Astrocyte (in vitro differentiated cells and primary cell): ENCODE measurements at regions not wholly inside any gene's neighbourhood (a gene's known extent, or its start where the extent isn't known, plus 50 kb on each side); places are given as distances from the start of the nearest gene placed in this dataset.

Experiments
- DNase-seq: peaks from one replicate; pipeline ENCODE4 v3.0.0-alpha.2; 2010; ENCODE audit warnings: low read depth
- FAIRE-seq: peaks from 2 replicates; lab custom pipeline; 2011; peaks lifted over from hg19 to GRCh38; lab: Jason Lieb, UNC
- H2AFZ ChIP-seq: 2 replicates; pipeline ENCODE4 v1.6.0; 2012; ENCODE audit warnings: low read depth, low read length, inconsistent platforms
- H3K27ac ChIP-seq: 2 replicates; pipeline ENCODE4 v1.5.1; 2011; ENCODE audit warnings: low read depth, low read length, inconsistent platforms
- H3K27me3 ChIP-seq: 2 replicates; pipeline ENCODE4 v1.6.0; 2011; ENCODE audit warnings: low read length, inconsistent platforms; ENCODE audit not compliant: insufficient read depth
- H3K36me3 ChIP-seq: 2 replicates; pipeline ENCODE4 v1.5.1; 2011; ENCODE audit warnings: low read length, inconsistent platforms; ENCODE audit not compliant: insufficient read depth
- H3K4me1 ChIP-seq: 2 replicates; pipeline ENCODE4 v1.5.1; 2011; ENCODE audit warnings: low read length, inconsistent platforms; ENCODE audit not compliant: insufficient read depth
- H3K4me2 ChIP-seq: 2 replicates; pipeline ENCODE4 v1.6.0; 2012; ENCODE audit warnings: low read length, inconsistent platforms
- H3K4me3 ChIP-seq: 2 replicates; pipeline ENCODE4 v1.5.1; 2011; ENCODE audit warnings: low read depth, mild to moderate bottlenecking, low read length, inconsistent platforms; ENCODE audit not compliant: insufficient read depth
- H3K79me2 ChIP-seq: 2 replicates; pipeline ENCODE4 v1.6.0; 2012; ENCODE audit warnings: mild to moderate bottlenecking, low read length, inconsistent platforms; ENCODE audit not compliant: insufficient read depth
- H3K9ac ChIP-seq: 2 replicates; pipeline ENCODE4 v1.6.0; 2012; ENCODE audit warnings: mild to moderate bottlenecking, low read length, inconsistent platforms
- H3K9me3 ChIP-seq: 2 replicates; pipeline ENCODE4 v1.5.1; 2012; ENCODE audit warnings: low read depth, mild to moderate bottlenecking, low read length, inconsistent platforms; ENCODE audit not compliant: insufficient read depth
- H4K20me1 ChIP-seq: 2 replicates; pipeline ENCODE4 v1.6.0; 2012; ENCODE audit warnings: low read length, inconsistent platforms; ENCODE audit not compliant: insufficient read depth
- H3K27ac Mint-ChIP-seq: one replicate; pipeline ENCODE4 v1.8.0; 2021; ENCODE audit warnings: mild to moderate bottlenecking, mixed read lengths; ENCODE audit not compliant: unreplicated experiment
- H3K27me3 Mint-ChIP-seq: one replicate; pipeline ENCODE4 v1.8.0; 2021; ENCODE audit warnings: low read depth, mixed read lengths; ENCODE audit not compliant: unreplicated experiment
- H3K36me3 Mint-ChIP-seq: one replicate; pipeline ENCODE4 v1.8.0; 2021; ENCODE audit warnings: low read depth, mixed read lengths; ENCODE audit not compliant: unreplicated experiment
- H3K4me1 Mint-ChIP-seq: one replicate; pipeline ENCODE4 v1.8.0; 2021; ENCODE audit warnings: low read depth, mixed read lengths; ENCODE audit not compliant: unreplicated experiment
- H3K4me3 Mint-ChIP-seq: one replicate; pipeline ENCODE4 v1.8.0; 2021; ENCODE audit warnings: mild to moderate bottlenecking, moderate library complexity, mixed read lengths; ENCODE audit not compliant: unreplicated experiment
- H3K9me3 Mint-ChIP-seq: one replicate; pipeline ENCODE4 v1.8.0; 2021; ENCODE audit warnings: mild to moderate bottlenecking, mixed read lengths; ENCODE audit not compliant: unreplicated experiment
- CTCF ChIP-seq: IDR thresholded peaks from 2 replicates; pipeline ENCODE4 v1.5.1; 2011; ENCODE audit warnings: low read depth, mild to moderate bottlenecking, inconsistent platforms, low read length, moderate library complexity; ENCODE audit not compliant: insufficient read depth
- EZH2 ChIP-seq: IDR thresholded peaks from 2 replicates; pipeline ENCODE4 v1.6.1; 2012; ENCODE audit warnings: mild to moderate bottlenecking, low read length, inconsistent platforms; ENCODE audit not compliant: insufficient read depth

DNA sequence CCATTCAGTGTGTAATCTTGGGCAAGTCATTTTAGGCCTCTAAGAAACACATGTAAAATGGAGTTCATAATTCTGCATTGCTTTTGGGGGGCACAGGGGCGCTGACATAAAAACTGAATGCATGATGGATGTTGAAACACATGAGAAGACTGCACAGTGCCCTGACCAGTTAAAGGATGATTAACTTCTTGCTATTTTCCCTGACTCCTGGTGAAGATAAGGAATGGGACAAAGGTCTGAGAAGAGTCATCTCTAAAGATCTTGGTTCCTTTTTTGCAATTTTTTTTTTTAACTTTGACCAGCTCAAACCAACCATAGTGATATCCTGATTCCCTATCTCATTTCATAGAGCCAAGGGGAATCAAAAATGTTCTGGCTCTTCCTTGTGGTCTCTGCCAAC lies 134.9 kb upstream of the TENM4 start:
- Mint-ChIP-seq H3K9me3 (peaks cover 3% of the 10 kb centered on the region), H3K27ac (no peak overlapping the region), H3K36me3 (peaks cover 3% of the 10 kb centered on the region), H3K4me3 (no peak overlapping the region), H3K27me3 (peaks cover 4% of the 10 kb centered on the region), H3K4me1 (peaks cover 7% of the 10 kb centered on the region)
- no peak overlapping the region for H2AFZ ChIP-seq
- TF ChIP-seq CTCF (no peak), EZH2 (no peak)
- no peak overlapping the region for H3K27ac ChIP-seq
- no peak overlapping the region for H3K9ac ChIP-seq
- no peaks in the 10 kb centered on the region for H3K79me2 ChIP-seq
- DNase-seq (no peak), FAIRE-seq (no peak)
- H3K4me2 ChIP-seq = no peak overlapping the region
- H3K36me3 ChIP-seq = no peaks in the 10 kb centered on the region
- H3K27me3 ChIP-seq = no peaks in the 10 kb centered on the region
- no peaks in the 10 kb centered on the region for H4K20me1 ChIP-seq
- no peak overlapping the region for H3K4me3 ChIP-seq
- H3K4me1 ChIP-seq = no peaks in the 10 kb centered on the region
- H3K9me3 ChIP-seq = no peaks in the 10 kb centered on the region

DNA sequence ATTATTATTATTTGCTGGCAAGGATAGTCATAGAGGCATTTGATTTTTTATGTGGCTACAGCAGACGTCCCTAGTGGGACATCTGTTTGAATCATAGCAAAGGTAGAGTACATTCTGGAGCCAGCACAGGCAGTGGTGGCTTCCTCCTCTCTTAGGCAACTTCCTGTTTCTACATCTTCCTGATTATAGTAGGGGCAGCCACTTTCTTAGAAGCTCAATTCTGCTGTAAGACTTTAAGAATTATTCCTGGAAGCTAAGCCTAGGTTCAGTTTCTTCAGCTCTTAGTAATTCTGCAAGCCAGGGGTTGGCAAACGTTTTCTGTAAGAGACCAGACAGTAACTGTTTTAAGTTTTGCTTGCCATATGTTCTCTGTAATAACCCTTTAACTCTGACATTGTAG lies 129.3 kb upstream of the TENM4 start:
- H3K4me3 Mint-ChIP-seq = no peak overlapping the region
- Histone ChIP-seq H3K9ac (no peak overlapping the region), H4K20me1 (no peaks in the 10 kb centered on the region), H3K9me3 (no peaks in the 10 kb centered on the region), H3K4me1 (no peaks in the 10 kb centered on the region), H3K4me3 (no peak overlapping the region), H3K4me2 (no peak overlapping the region), H3K27me3 (no peaks in the 10 kb centered on the region), H3K79me2 (no peaks in the 10 kb centered on the region), H2AFZ (no peak overlapping the region), H3K27ac (no peak overlapping the region), H3K36me3 (no peaks in the 10 kb centered on the region)
- TF ChIP-seq CTCF (no peak), EZH2 (no peak)
- H3K27me3 Mint-ChIP-seq = peaks cover 3% of the 10 kb centered on the region
- FAIRE-seq (no peak), DNase-seq (no peak)
- H3K4me1 Mint-ChIP-seq = no peaks in the 10 kb centered on the region
- no peak overlapping the region for H3K27ac Mint-ChIP-seq
- no peaks in the 10 kb centered on the region for H3K36me3 Mint-ChIP-seq
- no peaks in the 10 kb centered on the region for H3K9me3 Mint-ChIP-seq

- Histone ChIP-seq H3K36me3 (no peaks in the 10 kb centered on the region), H3K27me3 (no peaks in the 10 kb centered on the region), H3K9me3 (no peaks in the 10 kb centered on the region), H3K4me2 (no peak overlapping the region), H3K4me3 (no peak overlapping the region), H3K79me2 (no peaks in the 10 kb centered on the region), H4K20me1 (no peaks in the 10 kb centered on the region), H3K27ac (no peak overlapping the region), H3K9ac (no peak overlapping the region), H3K4me1 (no peaks in the 10 kb centered on the region), H2AFZ (no peak overlapping the region)
- H3K9me3 Mint-ChIP-seq = no peaks in the 10 kb centered on the region
- H3K27ac Mint-ChIP-seq = no peak overlapping the region
- no peak for FAIRE-seq
- no peaks in the 10 kb centered on the region for H3K36me3 Mint-ChIP-seq
- DNase-seq = no peak
- no peaks in the 10 kb centered on the region for H3K4me1 Mint-ChIP-seq
- H3K4me3 Mint-ChIP-seq = no peak overlapping the region
- TF ChIP-seq CTCF (no peak), EZH2 (no peak)
- peaks cover 7% of the 10 kb centered on the region for H3K27me3 Mint-ChIP-seq
These were observed 123.6 kb upstream of the TENM4 start for GRCh38 chr11:79564288-79564925.
